Testis (tissue), 2 donors: ENCODE measurements at regions not wholly inside any gene's neighbourhood (a gene's known extent, or its start where the extent isn't known, plus 50 kb on each side); places are given as distances from the start of the nearest gene placed in this dataset.

ENCODE experiments used
- DNase-seq: peaks from one replicate; pipeline ENCODE4 v3.0.0-alpha.2; 2019
- H3K27ac ChIP-seq, 2 donors: fragments of 200-600 bp; sonication (generic); one replicate each; pipeline ENCODE4 v1.5.1; 2019
- H3K27me3 ChIP-seq: fragments of 200-600 bp; sonication (generic); one replicate; pipeline ENCODE4 v1.5.1; 2019
- H3K36me3 ChIP-seq: fragments of 200-600 bp; sonication (generic); one replicate; pipeline ENCODE4 v1.5.1; 2017; ENCODE audit warnings: low read depth; ENCODE audit errors: missing control alignments
- H3K4me1 ChIP-seq: fragments of 200-600 bp; sonication (generic); one replicate; pipeline ENCODE4 v1.5.1; 2019
- H3K4me3 ChIP-seq, 2 donors: fragments of 200-600 bp; sonication (generic); one replicate each; pipeline ENCODE4 v1.5.1; 2017 to 2019
- H3K9me3 ChIP-seq: fragments of 200-600 bp; sonication (generic); one replicate; pipeline ENCODE4 v1.5.1; 2017
- CTCF ChIP-seq, 3 experiments: fragments of 450-650 bp in 2 of 3; fragments of 200-600 bp in 1 of 3; sonication (generic) in 1 of 3; IDR thresholded peaks; one replicate each; pipeline ENCODE4 v1.5.1; 2016 to 2019; ENCODE audit warnings: antibody characterized with exemption in 3 of 3, mild to moderate bottlenecking in 2 of 3, moderate library complexity in 1 of 3
- POLR2A ChIP-seq: fragments of 450-650 bp; IDR thresholded peaks from one replicate; pipeline ENCODE4 v1.6.1; 2017; ENCODE audit warnings: antibody characterized with exemption, mild to moderate bottlenecking, moderate library complexity
- WGBS, 2 donors: methylation state at CpG; one replicate each; pipeline ENCODE4 v1.1.5; 2018; 5-methylcytosine and 5-hydroxymethylcytosine counted together
- intact Hi-C: fragments of 100-400 bp; cut with DNase I; formaldehyde crosslinking; loops from one replicate; pipeline ENCODE4 v1.15.1; 2023; ENCODE audit warnings: low total_unique reads

DNA sequence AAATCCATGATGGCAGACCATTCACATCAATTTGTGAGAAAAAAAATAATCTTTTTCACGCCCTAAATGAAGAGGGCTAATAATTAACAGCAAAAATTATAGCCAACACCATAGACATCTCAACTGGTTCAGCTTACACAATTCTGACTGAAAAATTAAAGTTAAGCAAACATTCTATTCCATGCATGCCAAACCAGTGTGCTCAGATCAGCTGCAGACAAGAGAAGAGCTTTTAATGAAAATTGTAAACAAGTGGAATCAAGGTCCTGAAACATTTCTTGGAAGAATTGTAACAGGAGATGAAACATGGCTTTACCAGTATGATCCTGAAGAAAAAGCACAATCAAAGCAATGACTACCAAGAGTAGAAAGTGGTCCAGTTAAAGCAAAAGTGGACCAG, 710.4 kb downstream of the EPHA7 start:
- Histone ChIP-seq H3K4me1 (no peaks in the 10 kb centered on the region), H3K4me3 (no peak overlapping the region), H3K9me3 (no peaks in the 10 kb centered on the region), H3K27me3 (no peaks in the 10 kb centered on the region), H3K27ac (no peak overlapping the region), H3K36me3 (no peaks in the 10 kb centered on the region)
- intact Hi-C loops: no loop called here
- DNase-seq: no peak
- TF ChIP-seq POLR2A (no peak), CTCF (IDR thresholded peaks at IDR 0.05) (no peak)
- WGBS, 2 donors: 86 to 95% methylated on average over 1 of the region's 1 CpG

- TF ChIP-seq POLR2A (no peak), CTCF (IDR thresholded peaks at IDR 0.05) (no peak)
- intact Hi-C loops: no loop called here
- Histone ChIP-seq H3K36me3 (no peaks in the 10 kb centered on the region), H3K9me3 (no peaks in the 10 kb centered on the region), H3K4me1 (no peaks in the 10 kb centered on the region), H3K4me3 (no peak overlapping the region), H3K27ac (no peak overlapping the region), H3K27me3 (no peaks in the 10 kb centered on the region)
- no peak for DNase-seq
- WGBS, 2 donors: 90 to 95% methylated on average over 1 of the region's 1 CpG
These were observed 711.1 kb downstream of the EPHA7 start for GRCh38 chr6:92708270-92708669.

DNA sequence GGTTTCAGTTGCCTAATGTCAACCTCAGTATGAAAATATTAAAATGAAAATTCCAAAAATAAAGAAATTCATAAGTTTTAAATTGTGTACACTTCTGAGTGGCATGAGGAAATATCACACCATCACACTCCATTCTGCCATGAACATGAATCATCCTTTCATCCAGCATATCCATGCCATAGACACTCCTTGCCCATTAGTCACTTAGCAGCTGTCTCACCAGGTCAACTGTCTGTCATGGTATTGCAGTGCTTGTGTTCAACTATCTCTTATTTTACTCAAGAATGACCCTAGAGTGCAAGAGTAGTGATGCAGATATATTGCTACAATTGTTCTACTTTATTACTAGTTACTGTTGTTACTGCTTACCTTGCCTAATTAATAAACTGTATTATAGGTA, 712.4 kb downstream of the EPHA7 start:
- H3K27ac ChIP-seq: no peak overlapping the region
- H3K4me3 ChIP-seq: no peak overlapping the region
- no peaks in the 10 kb centered on the region for H3K36me3 ChIP-seq
- H3K4me1 ChIP-seq: no peaks in the 10 kb centered on the region
- intact Hi-C loops: no loop called here
- H3K27me3 ChIP-seq: no peaks in the 10 kb centered on the region
- TF ChIP-seq CTCF (IDR thresholded peaks at IDR 0.05) (no peak), POLR2A (no peak)
- no peaks in the 10 kb centered on the region for H3K9me3 ChIP-seq
- no peak for DNase-seq

GRCh38 chr6:92701425-92702096, 717.8 kb downstream of the EPHA7 start:
- WGBS, 2 donors: 91 to 100% methylated on average over 3 to 10 of the region's 10 CpGs
- no peaks in the 10 kb centered on the region for H3K36me3 ChIP-seq
- no peak overlapping the region for H3K27ac ChIP-seq
- intact Hi-C loops: no loop called here
- no peaks in the 10 kb centered on the region for H3K4me1 ChIP-seq
- DNase-seq: no peak
- TF ChIP-seq CTCF (IDR thresholded peaks at IDR 0.05): no peak
- no peak for TF ChIP-seq POLR2A
- H3K9me3 ChIP-seq: no peaks in the 10 kb centered on the region
- no peak overlapping the region for H3K4me3 ChIP-seq
- H3K27me3 ChIP-seq: no peaks in the 10 kb centered on the region

GRCh38 chr6:92700411-92700810, 718.9 kb downstream of the EPHA7 start:
- Histone ChIP-seq H3K36me3 (no peaks in the 10 kb centered on the region), H3K27ac (no peak overlapping the region), H3K4me3 (no peak overlapping the region), H3K27me3 (no peaks in the 10 kb centered on the region), H3K4me1 (no peaks in the 10 kb centered on the region), H3K9me3 (no peaks in the 10 kb centered on the region)
- intact Hi-C loops: no loop called here
- no peak for DNase-seq
- TF ChIP-seq CTCF (IDR thresholded peaks at IDR 0.05) (no peak), POLR2A (no peak)
- 86 to 93% methylated on average over 9 to 11 of the region's 11 CpGs for WGBS, 2 donors
